HG03159 (cell line): ENCODE measurements at regions not wholly inside any gene's neighbourhood (a gene's known extent, or its start where the extent isn't known, plus 50 kb on each side); places are given as distances from the start of the nearest gene placed in this dataset.
"Not testable (repeated sequence)": the region's sequence is repeated elsewhere in the genome, so short reads cannot be mapped to it uniquely, and the experiment has no call there.

Source experiments
- ATAC-seq: cut with Tn5 transposase; IDR thresholded peaks from one replicate; pipeline ENCODE4 v1.9.1; 2021; ENCODE audit warnings: mild to moderate bottlenecking, moderate library complexity; ENCODE audit not compliant: unreplicated experiment

DNA sequence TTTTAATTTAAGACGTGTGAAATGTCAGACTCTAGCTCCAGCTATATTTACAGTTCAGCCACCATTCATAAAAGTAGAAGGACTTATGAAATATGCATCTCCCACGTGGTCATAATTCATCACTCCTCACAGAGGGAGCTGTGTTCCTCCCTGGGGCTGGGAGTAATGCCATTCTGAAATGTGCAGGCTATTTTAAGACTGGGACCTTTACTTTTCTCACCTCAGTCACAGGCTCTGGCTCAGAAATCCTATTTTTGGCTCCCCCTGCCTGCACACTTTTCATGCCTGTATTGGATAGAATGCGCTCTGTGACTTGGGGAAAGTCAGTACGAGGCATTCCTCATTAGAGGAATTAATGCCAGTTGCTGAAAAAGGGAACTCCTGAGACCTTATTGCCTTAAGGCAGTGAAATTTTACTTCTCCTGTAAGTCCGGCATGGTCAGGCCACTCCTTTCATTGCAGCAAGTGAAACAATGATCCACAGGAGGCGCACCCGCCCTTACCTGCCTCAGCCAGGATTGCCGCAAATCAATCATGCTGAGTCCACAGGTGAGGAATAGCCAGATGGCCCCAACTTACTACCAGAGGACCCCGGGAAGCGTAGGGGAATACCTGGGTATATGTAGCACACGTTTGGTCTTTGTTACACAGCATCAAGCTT, 1133.2 kb upstream of the TMEM132C start:
- ATAC-seq, result no peak

DNA sequence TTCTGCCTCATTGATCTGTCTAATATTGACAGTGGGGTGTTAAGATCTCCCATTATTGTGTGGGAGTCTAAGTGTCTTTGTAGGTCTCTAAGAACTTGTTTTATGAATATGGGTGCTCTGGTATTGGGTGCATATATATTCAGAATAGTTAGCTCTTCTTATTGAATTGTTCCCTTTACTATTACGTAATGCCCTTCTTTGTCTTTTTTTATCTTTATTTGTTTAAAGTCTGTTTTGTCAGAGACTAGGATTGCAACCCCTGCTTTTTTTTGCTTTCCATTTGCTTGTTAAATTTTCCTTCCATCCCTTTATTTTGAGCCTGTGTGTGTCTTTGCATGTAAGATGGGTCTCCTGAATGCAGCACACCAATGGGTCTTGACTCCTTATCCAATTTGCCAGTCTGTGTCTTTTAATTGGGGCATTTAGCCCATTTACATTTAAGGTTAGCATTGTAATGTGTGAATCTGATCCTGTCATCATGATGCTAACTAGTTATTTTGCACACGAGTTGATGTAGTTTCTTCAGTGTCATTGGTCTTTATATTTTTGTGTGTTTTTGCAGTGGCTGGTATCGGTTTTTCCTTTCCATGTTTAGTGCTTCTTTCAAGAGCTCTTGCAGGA, 1126.0 kb upstream of the TMEM132C start:
- ATAC-seq, result not testable (repeated sequence)

DNA sequence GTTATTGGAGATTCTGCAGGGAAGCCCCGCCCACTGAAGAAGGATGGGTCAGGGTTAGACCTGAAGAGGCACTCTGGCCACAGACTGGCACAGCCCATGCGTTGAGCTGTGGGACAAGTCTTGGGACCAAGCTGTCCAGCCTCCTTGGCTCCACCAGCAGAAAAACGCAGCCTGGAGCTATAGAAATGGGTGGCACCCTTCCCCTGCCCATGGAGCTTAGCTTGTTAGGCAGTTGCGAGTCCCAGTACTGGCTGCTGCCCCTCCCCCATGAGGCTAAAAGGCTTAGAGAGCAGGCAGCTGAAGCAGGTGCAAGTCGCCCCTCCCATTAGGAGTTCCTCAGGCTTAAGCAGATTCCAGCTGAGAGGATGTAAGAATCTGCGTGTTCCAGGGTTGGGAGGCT, 1124.0 kb upstream of the TMEM132C start:
- ATAC-seq, result no peak

DNA sequence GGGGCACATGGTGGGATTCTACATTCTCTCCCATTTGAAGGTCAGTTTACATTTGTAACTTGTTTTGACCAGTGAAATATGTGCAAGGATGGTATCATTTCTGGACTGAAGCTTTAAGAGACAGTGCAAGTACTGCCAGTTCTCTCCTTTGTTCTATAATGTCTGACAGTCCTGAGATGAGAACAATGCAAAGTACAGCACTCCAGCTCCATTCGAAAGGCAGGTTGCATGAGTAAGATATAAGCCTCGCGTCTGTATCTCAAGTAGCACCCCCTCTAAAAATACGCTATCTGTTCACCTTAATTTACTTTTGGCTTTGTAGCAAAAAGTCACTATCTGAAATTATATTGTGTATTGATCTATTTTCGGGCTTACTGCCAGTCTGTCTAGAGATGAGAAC, 1122.2 kb upstream of the TMEM132C start:
- ATAC-seq, result no peak

DNA sequence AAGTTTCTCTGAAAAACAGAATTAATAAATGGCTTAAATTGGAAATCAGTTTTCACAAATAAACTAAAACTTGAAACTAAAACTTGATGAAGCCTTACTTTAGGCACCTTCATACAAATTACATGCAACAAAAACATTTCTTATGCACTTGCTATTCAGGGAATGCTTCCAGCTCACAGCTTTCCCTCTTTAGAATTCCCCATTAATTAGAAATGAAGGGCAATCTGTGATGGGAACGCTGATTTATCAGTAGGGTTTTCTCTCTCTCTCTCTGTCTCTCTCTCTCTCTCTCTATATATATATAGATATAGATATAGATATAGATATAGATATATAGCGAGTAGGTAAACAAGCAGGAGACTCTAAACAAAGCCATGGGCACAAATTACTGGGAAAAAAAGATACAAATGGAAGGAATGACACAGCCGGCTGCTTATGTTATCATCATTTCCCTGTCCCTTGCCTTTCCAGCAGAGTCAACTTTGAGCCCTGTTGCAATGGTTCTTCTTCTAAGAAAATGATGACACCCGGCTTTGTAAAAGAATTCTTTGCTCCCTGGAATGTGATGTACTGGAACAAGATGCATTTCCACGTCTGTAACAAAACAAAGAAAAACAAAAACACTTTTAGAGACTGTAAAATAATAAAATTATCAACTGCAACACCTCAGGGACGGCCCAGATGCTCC, 1121.6 kb upstream of the TMEM132C start:
- ATAC-seq, result no peak

DNA sequence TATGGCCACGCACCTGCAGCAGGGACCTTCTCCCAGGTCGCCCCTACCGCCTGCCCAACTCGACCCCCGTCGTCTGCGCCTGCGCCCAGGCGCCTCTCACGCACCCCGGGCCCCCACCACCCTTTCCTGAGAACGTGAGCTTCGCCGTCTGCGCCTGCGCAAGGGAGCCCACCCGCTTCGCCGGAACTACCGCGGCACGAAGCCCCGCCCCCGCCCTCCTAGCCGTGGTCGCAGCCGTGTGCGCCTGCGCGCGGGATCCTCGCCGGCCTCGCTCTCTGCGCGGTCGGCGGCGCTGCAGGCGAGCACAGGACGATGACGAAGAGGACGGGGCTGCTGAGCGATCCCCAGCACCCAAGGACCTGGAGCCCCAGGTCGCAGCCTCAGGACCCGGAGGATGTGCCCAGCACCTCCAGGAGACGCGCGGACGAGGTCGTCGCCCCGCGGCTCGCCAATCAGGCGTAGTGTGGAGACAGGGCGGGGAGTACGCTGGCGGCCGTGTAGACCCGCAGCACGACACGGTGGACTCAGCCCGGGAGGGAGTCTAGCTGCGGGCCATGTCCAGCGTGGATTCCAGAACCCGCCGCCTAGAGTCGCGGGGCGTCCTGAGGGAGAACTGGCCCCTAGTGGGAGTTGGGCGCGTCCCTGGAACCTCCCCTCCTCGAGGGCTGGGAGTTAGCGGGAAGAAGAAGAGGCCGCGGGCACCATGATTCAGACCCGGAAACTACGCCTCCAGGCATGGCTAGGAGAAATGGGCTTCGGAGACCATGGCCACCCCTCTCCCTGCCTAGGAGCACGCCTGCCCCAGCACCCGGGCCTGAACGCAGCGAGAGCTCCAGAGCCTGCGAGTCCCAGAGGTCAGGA, 1120.8 kb upstream of the TMEM132C start:
- no peak for ATAC-seq

- ATAC-seq, result no peak
Observed at GRCh38 chr12:127146991-127147718, 1119.8 kb upstream of the TMEM132C start.

DNA sequence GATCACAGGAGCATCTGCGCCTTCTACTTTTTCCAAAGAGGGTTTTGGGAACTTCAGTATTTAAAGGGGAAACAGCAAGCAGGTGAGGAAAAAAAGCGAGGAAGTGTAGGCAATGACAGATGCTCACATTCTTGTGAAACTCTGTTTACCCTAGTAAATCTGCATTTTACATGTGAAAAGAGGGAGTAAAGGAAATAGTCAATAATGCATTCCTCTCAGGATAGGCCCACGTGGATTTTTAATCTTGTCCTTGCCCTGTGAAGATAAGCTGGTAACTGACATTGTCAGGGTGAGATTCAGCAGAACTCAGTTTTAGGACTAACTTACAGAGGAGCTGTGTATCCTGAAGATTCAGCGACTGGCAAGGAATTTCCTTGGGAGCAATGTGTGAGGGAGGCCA, 1119.2 kb upstream of the TMEM132C start:
- no peak for ATAC-seq

DNA sequence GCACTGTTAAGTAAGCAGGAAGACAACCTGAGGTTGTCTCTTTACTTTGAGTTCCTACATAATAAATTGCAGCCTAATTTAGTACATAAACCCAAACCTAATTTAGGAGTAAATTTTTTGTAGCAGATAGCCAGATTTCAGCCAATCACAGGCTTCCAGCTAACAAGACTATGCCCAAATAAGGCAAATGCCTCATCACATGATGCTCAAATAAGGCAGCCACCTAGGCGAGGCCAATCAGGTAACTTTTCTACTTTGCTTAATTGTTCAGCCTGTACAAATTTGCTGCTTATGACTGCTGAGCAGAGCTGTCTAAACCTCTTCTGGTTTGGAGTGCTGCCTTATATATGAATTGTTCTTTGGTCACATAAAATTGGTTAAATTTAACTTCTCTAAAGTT, 1118.7 kb upstream of the TMEM132C start:
- no peak for ATAC-seq

GRCh38 chr12:127149226-127149964, 1117.6 kb upstream of the TMEM132C start:
- ATAC-seq, result no peak

- no peak for ATAC-seq
Observed at GRCh38 chr12:127150028-127150427, 1116.9 kb upstream of the TMEM132C start.

DNA sequence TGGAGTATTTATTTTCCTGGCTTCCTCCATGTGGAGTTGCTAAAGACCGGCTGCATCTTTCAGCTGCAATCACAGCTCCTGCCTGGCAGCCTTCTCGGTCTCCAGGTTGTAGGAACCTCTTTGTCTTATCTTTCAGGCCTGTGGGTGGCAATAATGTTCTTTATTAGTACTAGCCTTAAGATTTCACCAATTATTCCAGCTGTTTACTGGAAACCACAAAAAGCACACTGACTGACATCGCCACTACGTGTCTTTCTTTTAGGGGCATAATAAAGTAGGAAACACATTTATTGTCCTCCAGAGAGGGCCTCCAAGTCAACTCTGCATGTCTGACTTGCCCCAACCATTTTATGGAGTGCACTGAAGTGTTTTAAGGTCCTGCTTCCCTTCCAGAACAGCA, 1116.5 kb upstream of the TMEM132C start:
- ATAC-seq, result no peak

DNA sequence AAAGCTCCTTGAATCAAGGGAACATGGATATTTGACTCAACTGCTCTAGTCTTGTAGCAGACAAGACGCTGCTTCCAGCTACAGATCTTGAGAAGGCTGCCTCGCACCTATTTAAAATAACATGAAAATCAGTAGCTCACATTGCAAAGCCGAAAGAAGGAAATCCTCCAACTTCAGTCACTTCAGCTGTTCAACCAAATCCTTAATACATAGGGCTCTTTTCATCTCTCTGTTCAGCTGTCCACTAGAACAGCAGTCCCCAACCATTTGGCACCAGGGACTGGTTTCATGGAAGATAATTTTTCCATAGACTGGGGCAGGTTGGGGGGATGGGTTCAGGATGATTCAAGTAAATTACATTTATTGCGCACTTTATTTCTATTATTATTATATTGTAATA, 1116.0 kb upstream of the TMEM132C start:
- no peak for ATAC-seq

DNA sequence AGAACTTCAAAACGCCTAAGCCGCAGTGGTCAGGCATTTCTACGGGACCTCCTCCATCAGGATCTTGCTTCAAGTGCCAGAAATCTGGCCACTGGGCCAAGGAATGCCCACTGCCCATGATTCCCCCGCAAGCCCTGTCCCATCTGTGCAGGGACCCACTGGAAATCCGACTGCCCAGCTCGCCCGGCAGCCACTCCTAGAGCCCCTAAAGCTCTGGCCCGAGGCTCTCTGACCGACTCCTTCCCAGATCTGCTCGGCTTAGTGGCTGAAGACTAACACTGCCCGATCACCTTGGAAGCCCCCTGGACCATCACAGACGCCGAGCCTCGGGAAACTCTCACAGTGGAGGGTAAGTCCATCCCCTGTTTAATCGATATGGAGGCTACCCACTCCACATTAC, 1113.0 kb upstream of the TMEM132C start:
- ATAC-seq, result no peak

DNA sequence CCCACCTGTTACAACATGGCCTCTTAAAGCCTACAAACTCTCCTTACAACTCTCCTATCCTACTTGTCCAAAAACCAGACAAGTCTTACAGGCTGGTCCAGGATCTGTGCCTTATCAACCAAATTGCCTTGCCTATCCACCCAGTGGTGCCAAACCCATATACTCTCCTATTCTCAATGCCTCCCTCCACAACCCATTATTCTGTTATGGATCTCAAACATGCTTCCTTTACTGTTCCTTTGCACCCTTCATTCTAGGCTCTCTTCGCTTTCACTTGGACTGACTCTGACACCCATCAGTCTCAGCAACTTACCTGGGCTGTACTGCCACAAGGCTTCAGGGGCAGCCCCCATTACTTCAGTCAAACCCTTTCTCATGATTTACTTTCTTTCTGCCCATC, 1112.1 kb upstream of the TMEM132C start:
- ATAC-seq, result not testable (repeated sequence)

GRCh38 chr12:127155935-127156619, 1110.9 kb upstream of the TMEM132C start:
- ATAC-seq, result not testable (repeated sequence)

DNA sequence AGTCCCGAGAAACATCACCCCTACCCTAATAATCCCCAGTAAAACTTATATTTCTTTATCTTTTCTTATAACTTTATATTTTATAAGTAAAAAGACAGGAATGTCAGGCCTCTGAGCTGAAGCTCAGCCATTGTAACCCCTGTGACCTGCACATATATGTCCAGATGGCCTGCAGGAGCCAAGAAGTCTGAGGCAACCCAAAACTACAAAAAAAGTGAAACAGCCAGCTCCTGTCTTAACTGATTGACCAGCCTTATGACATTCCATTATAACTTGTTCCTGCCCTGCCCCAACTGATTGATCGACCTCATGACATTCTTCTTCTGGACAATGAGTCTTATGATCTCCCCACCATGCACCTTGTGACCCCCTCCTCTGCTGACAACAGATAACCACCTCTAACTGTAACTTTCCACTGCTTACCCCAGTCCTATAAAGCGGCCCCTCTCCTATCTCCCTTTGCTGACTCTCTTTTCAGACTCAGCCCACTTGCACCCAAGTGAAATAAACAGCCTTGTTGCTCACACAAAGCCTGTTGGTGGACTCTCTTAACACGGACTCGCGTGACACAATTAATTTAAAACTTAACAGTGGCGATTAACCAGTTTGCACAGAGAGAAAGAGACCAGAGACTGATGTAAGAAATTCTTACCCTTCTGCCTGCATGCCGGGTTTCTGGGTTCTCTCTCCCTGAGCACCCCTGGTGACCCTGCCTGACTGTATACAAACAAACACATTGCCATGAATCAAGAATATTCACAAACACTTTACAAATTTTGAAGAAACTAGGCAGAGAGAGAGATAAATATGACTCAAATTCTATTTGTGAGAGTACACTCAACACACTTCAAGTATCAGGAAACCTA, 1109.2 kb upstream of the TMEM132C start:
- ATAC-seq, result not testable (repeated sequence)

- no peak for ATAC-seq
Observed at GRCh38 chr12:127158385-127159061, 1108.4 kb upstream of the TMEM132C start.
